Epithelial cell of proximal tubule (primary cell): ENCODE measurements at regions not wholly inside any gene's neighbourhood (a gene's known extent, or its start where the extent isn't known, plus 50 kb on each side); places are given as distances from the start of the nearest gene placed in this dataset.

ENCODE experiments used
- DNase-seq: peaks from one replicate; pipeline ENCODE4 v3.0.0-alpha.2; 2011; ENCODE audit warnings: low read depth
- H3K4me3 ChIP-seq: 2 replicates; pipeline ENCODE4 v1.5.1; 2011; ENCODE audit warnings: low read depth, mild to moderate bottlenecking, low read length
- TF ChIP-seq, protein P1 (sequence below): conservative IDR thresholded peaks from 2 replicates; pipeline ENCODE4 v1.5.1; 2012; ENCODE audit warnings: low read depth, mild to moderate bottlenecking, low read length

DNA sequence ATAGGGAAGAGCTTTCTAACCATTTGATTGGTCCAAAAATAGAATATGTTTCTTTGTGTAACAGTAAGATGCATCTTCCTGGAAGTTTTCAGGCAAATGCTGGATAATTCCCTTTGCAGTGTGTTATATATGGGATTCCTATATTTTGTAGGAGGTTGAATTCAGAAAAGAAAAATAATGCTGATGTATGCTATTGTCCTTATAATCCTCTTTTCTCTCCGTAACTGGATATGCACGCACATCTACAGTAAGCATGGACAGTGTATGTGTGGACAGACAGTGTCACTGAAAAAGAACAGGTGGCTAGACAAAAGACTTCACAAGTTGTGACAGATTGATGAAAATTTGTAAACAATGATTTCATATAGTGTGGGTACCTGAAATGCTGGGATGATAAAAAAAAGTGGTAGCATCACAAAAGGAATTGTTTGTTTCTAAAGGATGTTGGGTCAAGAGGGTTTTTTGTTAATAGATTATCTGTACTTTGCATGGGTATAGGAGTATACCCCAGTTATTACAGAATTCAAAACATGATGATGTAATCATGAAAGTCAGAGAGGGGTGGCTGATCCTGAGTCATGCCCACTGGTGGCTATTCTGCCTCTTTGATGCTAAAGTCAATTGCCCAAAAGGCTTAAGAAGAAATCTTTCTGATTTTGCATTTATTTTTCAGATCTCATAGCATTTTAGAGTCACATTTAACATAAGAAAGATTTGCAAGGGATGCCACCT is 160.7 kb upstream of the TMTC1 start:
- TF ChIP-seq, protein P1, sequence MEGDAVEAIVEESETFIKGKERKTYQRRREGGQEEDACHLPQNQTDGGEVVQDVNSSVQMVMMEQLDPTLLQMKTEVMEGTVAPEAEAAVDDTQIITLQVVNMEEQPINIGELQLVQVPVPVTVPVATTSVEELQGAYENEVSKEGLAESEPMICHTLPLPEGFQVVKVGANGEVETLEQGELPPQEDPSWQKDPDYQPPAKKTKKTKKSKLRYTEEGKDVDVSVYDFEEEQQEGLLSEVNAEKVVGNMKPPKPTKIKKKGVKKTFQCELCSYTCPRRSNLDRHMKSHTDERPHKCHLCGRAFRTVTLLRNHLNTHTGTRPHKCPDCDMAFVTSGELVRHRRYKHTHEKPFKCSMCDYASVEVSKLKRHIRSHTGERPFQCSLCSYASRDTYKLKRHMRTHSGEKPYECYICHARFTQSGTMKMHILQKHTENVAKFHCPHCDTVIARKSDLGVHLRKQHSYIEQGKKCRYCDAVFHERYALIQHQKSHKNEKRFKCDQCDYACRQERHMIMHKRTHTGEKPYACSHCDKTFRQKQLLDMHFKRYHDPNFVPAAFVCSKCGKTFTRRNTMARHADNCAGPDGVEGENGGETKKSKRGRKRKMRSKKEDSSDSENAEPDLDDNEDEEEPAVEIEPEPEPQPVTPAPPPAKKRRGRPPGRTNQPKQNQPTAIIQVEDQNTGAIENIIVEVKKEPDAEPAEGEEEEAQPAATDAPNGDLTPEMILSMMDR: no peak
- no peak overlapping the region for H3K4me3 ChIP-seq

DNA sequence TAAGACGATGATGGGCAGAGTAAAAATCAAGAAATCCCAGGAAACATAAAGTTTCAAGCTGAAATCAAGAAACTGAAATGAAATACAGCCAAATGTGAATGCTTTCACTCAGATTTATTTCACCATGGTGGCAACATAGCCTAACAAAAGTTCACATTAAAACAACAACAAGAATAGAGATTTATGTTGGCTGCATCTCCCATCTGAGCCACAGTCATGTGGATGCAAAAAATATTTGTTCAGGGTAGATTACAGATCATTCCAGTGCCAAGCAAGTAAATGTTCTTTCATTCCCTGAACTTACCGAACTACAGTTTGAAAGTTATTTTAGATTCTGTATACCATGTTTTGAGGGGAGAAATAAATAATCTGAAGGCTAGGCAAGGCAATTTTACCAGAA is 159.9 kb upstream of the TMTC1 start:
- no peak overlapping the region for H3K4me3 ChIP-seq
- TF ChIP-seq, protein P1: no peak
- no peak for DNase-seq

More for the DNA sequence above, 160.7 kb upstream of the TMTC1 start:
- DNase-seq: no peak

DNA sequence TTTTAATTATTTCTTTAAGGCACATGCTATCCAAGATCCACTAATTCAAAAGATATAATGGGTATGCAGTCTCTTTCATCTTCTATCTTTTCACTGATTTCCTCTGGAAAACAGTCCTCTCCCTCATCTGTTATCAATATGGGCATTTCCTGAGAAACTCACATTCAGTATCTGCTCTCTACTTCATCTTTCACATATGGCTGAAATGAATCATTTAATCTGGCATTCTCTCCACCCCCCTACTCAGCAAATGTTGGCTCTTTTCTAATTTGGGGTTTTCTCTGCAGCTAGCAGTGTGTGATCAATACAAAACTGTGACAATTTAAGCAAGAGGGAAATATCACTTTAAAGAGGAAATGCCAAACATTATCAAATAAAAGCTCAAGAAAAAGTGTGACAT is 157.1 kb upstream of the TMTC1 start:
- TF ChIP-seq, protein P1: no peak
- no peak for DNase-seq
- no peak overlapping the region for H3K4me3 ChIP-seq

DNA sequence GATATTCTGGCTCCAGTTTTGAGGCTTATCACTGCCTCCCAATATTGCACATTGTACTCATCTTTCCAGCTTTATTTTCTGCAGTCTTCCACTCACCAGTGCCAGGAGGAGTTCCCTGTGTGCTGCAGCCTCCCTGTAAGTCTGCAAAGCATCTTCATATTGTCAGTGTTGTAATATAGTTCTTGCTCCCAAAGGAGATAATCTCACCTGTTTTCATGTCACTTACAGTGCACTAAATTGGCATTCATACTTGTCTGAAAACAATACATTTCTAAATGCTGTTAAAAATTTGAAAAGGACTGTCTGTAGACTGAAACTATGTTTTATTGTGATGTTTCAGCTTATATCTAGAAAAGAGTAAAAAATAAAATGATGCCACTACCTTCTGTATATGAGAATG is 146.8 kb upstream of the TMTC1 start:
- H3K4me3 ChIP-seq: no peak overlapping the region
- DNase-seq: no peak
- TF ChIP-seq, protein P1: no peak

DNA sequence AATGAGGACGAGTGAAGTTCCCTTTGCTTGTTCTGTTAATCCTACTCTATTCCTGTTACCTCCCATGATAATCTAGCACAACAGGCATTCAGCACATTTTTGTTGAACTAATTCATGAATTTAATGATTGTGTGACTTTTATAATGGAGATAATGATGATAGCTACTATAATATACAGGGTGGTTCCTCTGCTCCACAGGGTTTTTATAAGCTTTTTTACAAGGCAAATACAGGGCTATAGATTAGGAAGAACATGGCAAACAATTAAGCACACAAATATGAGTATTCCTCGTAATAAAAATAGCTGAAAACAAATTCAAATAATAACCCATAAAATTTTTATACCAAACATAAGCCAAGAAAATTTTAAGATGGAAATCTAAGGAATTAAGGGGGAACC is 145.6 kb upstream of the TMTC1 start:
- TF ChIP-seq, protein P1: no peak
- no peak overlapping the region for H3K4me3 ChIP-seq
- DNase-seq: no peak

DNA sequence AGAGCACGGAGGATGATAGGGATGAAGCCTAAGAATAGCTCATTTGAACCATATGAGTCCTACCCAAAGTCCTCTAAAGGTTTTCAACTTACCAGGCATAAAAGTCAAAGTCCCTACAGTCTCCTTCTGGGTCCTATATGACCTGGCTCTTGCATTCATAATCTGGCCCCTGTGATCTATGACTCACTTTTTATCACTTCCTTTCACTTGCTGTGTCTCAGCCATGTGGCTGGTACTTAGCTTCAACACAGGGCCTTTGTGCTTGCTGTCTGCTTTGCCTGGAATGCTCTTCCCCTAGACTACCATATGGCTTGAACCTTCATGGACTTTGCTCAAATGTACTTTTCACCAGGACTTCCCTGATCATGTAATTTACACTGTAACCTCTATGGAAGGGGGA is 137.6 kb upstream of the TMTC1 start:
- DNase-seq: no peak

More for the DNA sequence above, 137.6 kb upstream of the TMTC1 start:
- no peak overlapping the region for H3K4me3 ChIP-seq
- TF ChIP-seq, protein P1: no peak
